AG04449 (cell line): ENCODE measurements at regions not wholly inside any gene's neighbourhood (a gene's known extent, or its start where the extent isn't known, plus 50 kb on each side); places are given as distances from the start of the nearest gene placed in this dataset.

Experiments
- CTCF ChIA-PET: fragments of 350-600 bp; formaldehyde crosslinking; extraction: SDS; loops from one replicate; lab custom pipeline; 2021; ENCODE audit warnings: antibody characterized with exemption; lab: Yijun Ruan, JAX
- POLR2A ChIA-PET: fragments of 400-600, 350-600 bp; formaldehyde crosslinking; extraction: SDS; loops from one replicate; lab custom pipeline; 2020; ENCODE audit warnings: antibody characterized with exemption, inconsistent platforms; lab: Yijun Ruan, JAX
- DNase-seq: peaks from one replicate; pipeline ENCODE4 v3.0.0-alpha.2; 2010; ENCODE audit warnings: low read depth, low spot score
- H3K4me3 ChIP-seq: 2 replicates; pipeline ENCODE4 v1.5.1; 2011; ENCODE audit warnings: low read depth, mild to moderate bottlenecking, control low read depth, low read length
- TF ChIP-seq, protein P1 (sequence below): IDR thresholded peaks from one replicate; pipeline ENCODE4 v1.5.1; 2011; ENCODE audit warnings: mild to moderate bottlenecking, moderate library complexity, low read length, control low read depth, inconsistent platforms; ENCODE audit not compliant: insufficient read depth; ENCODE audit errors: missing control alignments

DNA sequence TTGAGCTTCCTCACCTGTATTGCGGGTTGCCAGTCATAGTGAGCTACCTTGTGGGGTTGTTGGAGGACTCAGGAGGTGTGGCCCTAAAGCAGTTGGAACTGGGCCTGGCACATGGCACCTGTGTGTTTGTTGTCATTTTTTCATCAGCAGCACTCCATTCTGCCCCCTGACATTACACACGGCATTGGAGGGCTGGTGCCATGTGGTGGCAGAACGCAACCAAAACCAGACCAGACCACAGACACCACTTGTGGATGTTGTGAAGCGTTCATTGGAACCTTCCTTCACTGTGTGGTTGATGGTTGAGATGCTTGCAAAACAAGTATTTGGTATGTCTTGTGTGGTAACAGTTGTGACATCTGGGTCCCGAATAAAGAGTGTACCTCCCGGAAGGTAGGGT is 113.2 kb upstream of the ERCC6L2 start:
- POLR2A ChIA-PET = no interaction called here
- TF ChIP-seq, protein P1, sequence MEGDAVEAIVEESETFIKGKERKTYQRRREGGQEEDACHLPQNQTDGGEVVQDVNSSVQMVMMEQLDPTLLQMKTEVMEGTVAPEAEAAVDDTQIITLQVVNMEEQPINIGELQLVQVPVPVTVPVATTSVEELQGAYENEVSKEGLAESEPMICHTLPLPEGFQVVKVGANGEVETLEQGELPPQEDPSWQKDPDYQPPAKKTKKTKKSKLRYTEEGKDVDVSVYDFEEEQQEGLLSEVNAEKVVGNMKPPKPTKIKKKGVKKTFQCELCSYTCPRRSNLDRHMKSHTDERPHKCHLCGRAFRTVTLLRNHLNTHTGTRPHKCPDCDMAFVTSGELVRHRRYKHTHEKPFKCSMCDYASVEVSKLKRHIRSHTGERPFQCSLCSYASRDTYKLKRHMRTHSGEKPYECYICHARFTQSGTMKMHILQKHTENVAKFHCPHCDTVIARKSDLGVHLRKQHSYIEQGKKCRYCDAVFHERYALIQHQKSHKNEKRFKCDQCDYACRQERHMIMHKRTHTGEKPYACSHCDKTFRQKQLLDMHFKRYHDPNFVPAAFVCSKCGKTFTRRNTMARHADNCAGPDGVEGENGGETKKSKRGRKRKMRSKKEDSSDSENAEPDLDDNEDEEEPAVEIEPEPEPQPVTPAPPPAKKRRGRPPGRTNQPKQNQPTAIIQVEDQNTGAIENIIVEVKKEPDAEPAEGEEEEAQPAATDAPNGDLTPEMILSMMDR = no peak
- H3K4me3 ChIP-seq = no peak overlapping the region
- CTCF ChIA-PET = no interaction called here
- no peak for DNase-seq

DNA sequence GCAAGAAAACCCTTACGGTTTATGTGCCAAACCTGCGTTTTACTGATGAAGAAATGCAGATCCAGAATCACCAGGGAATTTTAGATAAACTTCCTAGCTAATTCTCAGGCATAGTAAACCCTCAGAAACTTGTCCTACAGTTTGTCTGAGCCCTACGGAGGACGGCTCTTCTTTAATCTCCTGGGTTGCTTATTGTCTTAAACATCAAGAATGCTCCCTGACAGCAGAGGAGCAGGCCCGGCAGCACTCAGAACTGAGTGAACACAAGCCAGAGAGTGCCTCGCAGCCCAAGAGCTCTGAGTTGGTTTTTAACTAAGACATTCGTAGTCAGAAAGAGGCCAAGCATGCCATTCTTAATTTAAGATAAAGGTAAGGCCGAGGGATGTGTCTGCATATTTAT is 114.7 kb upstream of the ERCC6L2 start:
- POLR2A ChIA-PET = no interaction called here
- TF ChIP-seq, protein P1 = no peak
- CTCF ChIA-PET = interaction anchor here (0.8 kb wide), 1 partner anchor 27 kb away, joined by 3 read pairs; no protein-coding TSS in a partner anchor
- no peak overlapping the region for H3K4me3 ChIP-seq
- DNase-seq = no peak

DNA sequence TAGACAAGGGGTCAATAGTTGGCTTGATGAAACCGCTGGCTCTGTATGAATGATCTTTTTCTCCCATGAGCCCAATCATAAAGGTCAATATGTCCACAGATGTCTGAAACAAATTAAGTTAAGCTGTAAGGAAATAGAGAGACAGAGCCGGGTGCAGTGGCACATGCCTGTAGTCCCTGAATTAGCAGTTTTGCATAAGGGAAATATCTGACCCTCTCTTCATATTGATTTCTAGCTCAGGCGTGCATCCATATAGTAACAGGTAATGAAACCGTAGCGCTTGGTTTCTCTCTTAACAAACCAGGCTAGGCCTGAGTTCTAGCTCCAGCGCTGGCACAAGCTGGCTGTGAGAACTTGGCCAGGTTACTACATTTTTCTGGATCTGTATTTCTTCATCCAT is 118.1 kb upstream of the ERCC6L2 start:
- CTCF ChIA-PET = no interaction called here

DNA sequence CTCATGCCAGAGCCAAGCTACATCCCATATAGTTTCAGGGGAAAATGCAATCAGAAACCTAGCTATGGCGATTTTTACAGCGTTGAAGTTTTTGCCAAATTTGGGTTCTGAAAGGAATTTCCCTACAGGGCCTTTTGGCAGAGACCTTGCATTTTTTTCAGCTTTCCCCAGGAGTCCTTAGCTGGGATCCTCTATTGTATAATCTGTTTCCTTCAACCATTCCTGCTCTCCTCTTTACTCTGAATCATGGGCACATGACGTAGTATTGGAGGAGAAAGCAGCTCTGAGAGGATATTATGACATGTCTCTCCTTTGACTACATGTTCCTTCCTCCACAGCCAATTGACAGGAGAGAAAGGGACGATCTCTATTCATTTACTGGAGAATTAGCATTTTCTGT is 118.5 kb upstream of the ERCC6L2 start:
- no peak overlapping the region for H3K4me3 ChIP-seq
- CTCF ChIA-PET = no interaction called here
- POLR2A ChIA-PET = no interaction called here
- TF ChIP-seq, protein P1 = no peak
- peak; percentile 24 for DNase-seq

More for the DNA sequence above, 118.1 kb upstream of the ERCC6L2 start:
- POLR2A ChIA-PET = no interaction called here
- no peak for DNase-seq
- no peak overlapping the region for H3K4me3 ChIP-seq
- TF ChIP-seq, protein P1 = no peak

DNA sequence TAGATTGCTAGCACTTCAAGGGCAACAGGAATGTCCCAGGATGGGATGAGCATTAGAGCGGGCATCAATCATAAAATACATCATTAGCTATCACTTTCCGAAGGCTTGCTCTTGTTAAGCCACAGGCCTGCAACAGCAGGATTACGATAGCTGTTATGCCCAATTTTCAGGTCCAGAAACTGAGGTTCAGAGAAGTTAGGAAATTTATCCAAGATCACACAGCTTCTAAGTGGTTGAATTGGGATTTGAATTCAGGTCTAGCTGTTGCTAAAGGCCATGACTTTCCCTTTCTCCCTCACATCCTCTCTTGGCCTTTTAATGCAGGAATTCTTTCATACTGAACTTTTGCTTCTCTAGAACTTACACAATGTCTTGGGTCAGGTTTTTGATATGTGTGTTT is 119.4 kb upstream of the ERCC6L2 start:
- DNase-seq = no peak
- POLR2A ChIA-PET = no interaction called here
- CTCF ChIA-PET = interaction anchor here (0.5 to 1.2 kb wide), 2 partner anchors 17 to 29 kb away, joined by 3 read pairs; no protein-coding TSS in a partner anchor
- H3K4me3 ChIP-seq = no peak overlapping the region
- TF ChIP-seq, protein P1 = no peak

DNA sequence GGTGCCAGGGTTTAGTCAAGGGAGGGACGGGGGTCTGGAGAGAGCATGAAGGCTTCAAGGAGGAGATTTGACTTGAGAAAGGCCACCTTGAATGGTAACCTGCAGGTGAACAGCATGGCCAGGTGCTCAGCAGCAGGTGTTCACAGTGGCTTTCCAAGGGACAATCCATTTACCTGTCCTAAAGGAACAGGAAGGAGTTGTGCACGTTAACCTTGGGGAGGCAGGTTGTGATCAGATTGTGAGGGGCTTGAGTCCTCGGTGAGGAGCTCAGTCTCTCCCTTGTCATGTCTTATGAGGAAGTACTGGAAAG is 120.1 kb upstream of the ERCC6L2 start:
- H3K4me3 ChIP-seq = no peak overlapping the region
- ChIA-PET CTCF (interaction anchor here (0.5 to 1.2 kb wide), 2 partner anchors 16 to 28 kb away, joined by 3 read pairs; no protein-coding TSS in a partner anchor), POLR2A (no interaction called here)
- TF ChIP-seq, protein P1 = no peak
- no peak for DNase-seq
